HG02970 (cell line): ENCODE measurements at regions not wholly inside any gene's neighbourhood (a gene's known extent, or its start where the extent isn't known, plus 50 kb on each side); places are given as distances from the start of the nearest gene placed in this dataset.
"Not testable (repeated sequence)": the region's sequence is repeated elsewhere in the genome, so short reads cannot be mapped to it uniquely, and the experiment has no call there.

Experiments
- ATAC-seq: cut with Tn5 transposase; IDR thresholded peaks from one replicate; pipeline ENCODE4 v1.9.1; 2021; ENCODE audit warnings: mild to moderate bottlenecking, moderate library complexity, moderate number of reproducible peaks; ENCODE audit not compliant: unreplicated experiment, low FRiP score

- no peak for ATAC-seq
These were observed 167.0 kb upstream of the PPP1R3A start for GRCh38 chr7:114085592-114086501.

DNA sequence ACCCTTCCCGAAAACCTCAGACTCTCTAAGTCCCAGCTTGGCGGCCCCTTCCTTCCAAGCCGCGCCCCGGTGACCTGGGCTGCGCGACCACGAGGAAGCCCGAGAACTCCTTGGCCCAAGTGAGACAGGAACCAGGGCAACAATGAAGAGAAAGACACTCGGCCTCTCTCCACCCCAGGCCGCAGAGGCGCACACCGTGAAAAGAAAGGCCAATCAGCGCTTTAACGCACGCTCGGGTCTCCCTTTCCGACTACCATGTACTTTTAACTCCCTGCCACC is 166.4 kb upstream of the PPP1R3A start:
- ATAC-seq, result no peak

DNA sequence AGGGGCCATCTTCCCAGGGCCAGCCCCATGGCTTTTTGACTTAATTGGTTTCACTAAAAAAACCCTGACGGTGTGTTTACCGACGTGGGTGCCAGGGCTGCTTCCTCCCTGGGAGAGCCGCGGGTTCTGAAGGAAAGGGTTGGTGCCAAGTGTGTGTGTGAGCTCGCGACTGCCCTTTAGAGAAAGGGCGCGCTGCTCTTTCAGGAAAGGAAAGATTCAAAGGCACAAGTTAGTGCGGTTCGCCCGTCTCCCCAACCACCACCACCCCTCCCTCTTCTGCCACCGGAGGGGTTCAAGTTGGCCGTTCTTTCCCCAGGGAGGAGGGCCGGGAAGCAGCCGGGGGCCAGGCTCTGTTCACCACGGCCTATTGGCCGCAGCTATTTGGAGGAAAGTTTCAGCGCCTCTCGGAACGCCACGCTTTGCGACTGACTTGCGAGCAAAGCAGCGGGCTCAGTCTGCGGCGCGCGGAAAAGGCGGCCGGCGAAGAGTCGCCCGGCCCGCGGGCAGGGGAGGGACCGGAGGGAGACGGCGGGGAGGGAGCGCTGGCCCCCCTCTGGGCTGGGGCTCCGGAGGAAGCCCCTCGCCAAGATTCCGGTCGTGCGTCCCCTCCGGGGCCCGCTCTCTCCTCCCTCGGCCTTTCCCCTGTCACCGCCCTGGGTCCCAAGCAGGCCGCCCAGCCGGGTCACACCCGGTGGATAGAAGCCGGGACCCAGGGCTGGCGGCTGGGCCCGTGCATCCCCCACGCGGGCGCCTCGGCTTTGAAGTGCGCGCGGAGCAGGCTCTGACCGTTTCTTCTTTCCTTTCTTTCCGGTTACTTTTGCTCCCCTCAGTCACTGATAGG is 165.9 kb upstream of the PPP1R3A start:
- ATAC-seq, result no peak

DNA sequence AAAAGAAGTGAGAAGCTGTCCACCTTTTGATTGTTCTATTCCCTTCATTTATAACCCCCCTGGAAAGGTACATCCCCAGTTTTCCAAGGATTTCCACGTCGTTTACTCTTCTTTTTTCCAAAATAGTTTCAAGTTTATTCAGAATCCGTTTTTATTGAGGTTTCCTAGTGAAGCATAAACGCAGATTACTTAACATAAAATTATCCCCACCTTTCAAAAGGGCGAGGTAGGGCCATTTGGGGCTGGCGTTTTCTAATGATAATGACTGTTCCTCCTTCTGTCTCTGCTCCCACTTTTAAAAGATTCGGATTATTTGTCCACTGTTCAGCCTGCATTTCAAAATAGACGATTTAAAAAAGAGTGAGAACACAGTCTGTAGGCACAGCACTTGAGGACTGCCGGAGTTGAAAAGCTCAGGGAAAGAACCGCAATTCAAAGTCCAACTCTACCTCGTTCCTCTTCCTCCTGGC is 165.2 kb upstream of the PPP1R3A start:
- ATAC-seq, result no peak

- ATAC-seq, result no peak
These were observed 164.6 kb upstream of the PPP1R3A start for GRCh38 chr7:114083166-114084001.

- no peak for ATAC-seq
These were observed 163.9 kb upstream of the PPP1R3A start for GRCh38 chr7:114082642-114083165.

DNA sequence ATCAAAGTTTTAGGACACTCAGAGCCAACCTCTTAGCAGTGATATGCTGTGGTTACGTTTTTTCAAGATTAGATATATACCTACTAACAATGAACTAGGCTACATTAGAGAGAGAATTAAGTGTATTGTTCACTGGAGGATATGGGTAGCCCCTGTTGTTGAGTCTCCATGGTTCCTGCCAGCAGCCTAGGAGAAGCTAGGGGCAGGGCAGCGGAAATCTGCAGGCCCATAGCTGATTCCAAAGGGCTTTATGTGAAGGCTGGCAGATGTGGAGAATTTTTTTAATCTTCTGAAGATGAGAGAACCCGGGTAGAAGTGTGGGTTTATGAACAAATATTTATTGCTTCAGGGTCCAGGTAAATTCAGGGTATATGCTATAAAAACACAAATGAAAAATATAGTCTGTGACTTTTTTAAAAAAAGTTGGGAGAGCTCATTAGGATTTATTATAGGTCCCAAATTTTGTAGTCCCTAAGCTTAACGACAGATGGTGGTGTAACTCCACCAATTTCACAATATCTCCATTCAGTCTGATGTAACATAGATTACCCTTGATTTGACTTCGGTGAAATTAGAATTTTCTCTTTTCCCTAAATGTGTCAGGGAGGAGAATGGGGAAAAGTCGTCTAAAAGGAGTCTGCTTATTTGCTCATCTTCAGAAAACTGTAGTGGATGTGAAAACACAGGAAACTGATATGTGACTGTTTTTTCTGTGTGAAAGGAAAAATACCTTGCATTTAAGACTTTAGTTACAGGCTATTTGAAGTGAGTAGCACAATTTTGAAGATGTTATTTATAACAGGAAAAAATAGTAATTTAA is 163.0 kb upstream of the PPP1R3A start:
- no peak for ATAC-seq

GRCh38 chr7:114077158-114077524 is 158.3 kb upstream of the PPP1R3A start:
- ATAC-seq, result not testable (repeated sequence)

DNA sequence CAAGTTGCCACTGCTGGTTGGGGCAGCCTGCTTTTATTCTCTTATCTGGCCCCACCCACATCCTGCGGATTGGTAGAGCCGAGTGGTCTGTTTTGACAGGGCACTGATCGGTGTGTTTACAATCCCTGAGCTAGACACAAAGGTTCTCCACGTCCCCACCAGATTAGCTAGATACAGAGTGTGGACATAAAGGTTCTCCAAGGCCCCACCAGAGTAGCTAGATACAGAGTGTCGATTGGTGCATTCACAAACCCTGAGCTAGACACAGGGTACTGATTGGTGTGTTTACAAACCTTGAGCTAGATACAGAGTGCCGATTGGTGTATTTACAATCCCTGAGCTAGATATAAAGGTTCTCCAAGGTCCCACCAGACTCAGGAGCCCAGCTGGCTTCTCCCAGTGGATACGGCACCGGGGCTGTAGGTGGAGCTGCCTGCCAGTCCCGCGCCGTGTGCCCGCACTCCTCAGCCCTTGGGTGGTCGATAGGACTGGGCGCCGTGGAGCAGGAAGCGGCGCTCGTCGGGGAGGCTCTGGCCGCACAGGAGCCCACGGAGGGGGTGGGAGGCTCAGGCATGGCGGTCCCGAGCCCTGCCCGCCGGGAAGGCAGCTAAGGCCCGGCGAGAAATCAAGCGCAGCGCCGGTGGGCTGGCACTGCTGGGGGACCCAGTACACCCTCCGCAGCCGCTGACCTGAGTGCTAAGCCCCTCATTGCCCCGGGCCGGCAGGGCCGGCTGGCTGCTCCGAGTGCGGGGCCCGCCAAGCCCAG is 157.8 kb upstream of the PPP1R3A start:
- ATAC-seq, result not testable (repeated sequence)

DNA sequence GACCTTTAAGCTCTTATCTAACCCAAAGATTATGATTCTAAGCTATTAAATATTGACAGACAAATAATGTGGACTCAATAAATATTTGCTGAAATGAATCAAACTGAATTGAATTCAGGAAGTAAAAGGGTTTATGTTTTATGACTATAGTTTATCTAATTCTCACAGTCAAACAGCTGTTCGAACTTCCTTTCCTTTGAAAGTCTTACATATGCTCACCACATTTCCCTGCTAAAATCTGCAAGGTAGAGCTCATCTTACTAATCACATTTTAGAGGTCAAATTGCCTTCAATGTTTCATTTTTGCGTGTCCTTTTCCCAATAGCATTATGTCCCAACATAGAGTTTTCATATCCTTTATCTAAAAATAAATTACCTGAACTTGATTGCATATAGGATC is 154.9 kb upstream of the PPP1R3A start:
- no peak for ATAC-seq

- ATAC-seq, result no peak
These were observed 151.4 kb upstream of the PPP1R3A start for GRCh38 chr7:114070246-114070645.

GRCh38 chr7:114062810-114063209 is 144.0 kb upstream of the PPP1R3A start:
- no peak for ATAC-seq

GRCh38 chr7:114051871-114052331 is 133.1 kb upstream of the PPP1R3A start:
- ATAC-seq, result peak; percentile 84

DNA sequence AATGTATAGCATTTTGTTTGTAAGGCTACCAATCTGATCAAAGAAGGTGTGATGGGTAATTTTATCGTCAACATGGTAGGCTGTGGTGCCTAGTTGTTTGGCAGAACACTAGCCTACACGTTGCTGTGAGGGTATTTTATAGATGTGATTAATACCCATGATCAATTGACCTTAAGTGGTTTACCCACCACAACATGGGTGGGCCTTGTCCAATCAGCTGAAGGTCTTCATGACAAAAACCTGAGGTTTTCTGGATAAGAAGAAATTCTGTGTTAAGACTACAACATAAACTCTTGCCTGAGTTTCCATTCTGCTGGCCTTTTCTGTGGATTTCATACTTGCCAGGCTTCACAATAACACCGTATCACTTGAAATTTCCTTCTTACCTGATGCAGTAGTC is 131.8 kb upstream of the PPP1R3A start:
- ATAC-seq, result no peak

GRCh38 chr7:114048386-114049235 is 129.8 kb upstream of the PPP1R3A start:
- ATAC-seq, result no peak

GRCh38 chr7:114047889-114048288 is 129.1 kb upstream of the PPP1R3A start:
- no peak for ATAC-seq

DNA sequence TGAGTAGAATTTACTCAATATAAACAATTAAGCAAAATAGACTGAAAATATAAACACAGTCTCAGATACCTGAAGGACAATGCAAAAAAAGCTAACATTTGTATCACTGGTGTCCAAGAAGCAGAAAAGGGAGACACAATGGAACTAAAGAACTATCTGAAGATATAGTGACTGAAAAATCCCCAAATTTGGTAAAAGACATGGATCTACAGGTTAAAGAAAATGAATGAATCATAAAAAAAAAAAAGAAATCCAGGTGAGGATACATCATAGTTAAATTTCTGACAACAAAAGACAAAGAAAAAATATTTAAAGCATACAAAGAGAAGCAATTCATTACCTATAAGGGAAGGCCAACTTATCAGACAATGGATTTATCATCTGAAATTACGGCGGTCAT is 114.7 kb upstream of the PPP1R3A start:
- no peak for ATAC-seq
